ENCODE measurements at regions not wholly inside any gene's neighbourhood (a gene's known extent, or its start where the extent isn't known, plus 50 kb on each side); places are given as distances from the start of the nearest gene placed in this dataset.

GRCh38 chr2:81542119-81542518 is 1237.6 kb upstream of the LRRTM1 start:
- no peak overlapping the region for H3K4me3 ChIP-seq (replicated peaks in 1 of 2; ENCODE audit: low read depth in 2 of 2, low read length in 2 of 2)
- no peak for TF ChIP-seq CTCF (IDR thresholded peaks at IDR 0.05; ENCODE audit: low read depth, low read length)
- no peak for DNase-seq (ENCODE audit: low read depth in 2 of 2)

GRCh38 chr2:81529944-81530343 is 1225.4 kb upstream of the LRRTM1 start:
- H3K4me3 ChIP-seq (replicated peaks in 1 of 2; ENCODE audit: low read depth in 2 of 2, low read length in 2 of 2), result no peak overlapping the region
- DNase-seq (ENCODE audit: low read depth in 2 of 2), result no peak
- TF ChIP-seq CTCF (IDR thresholded peaks at IDR 0.05; ENCODE audit: low read depth, low read length), result no peak

GRCh38 chr2:81528852-81529480 is 1224.4 kb upstream of the LRRTM1 start:
- no peak for DNase-seq (ENCODE audit: low read depth in 2 of 2)
- H3K4me3 ChIP-seq (replicated peaks in 1 of 2; ENCODE audit: low read depth in 2 of 2, low read length in 2 of 2), result no peak overlapping the region
- no peak for TF ChIP-seq CTCF (IDR thresholded peaks at IDR 0.05; ENCODE audit: low read depth, low read length)

GRCh38 chr2:81523344-81523743 is 1218.8 kb upstream of the LRRTM1 start:
- no peak for TF ChIP-seq CTCF (IDR thresholded peaks at IDR 0.05; ENCODE audit: low read depth, low read length)
- H3K4me3 ChIP-seq (replicated peaks in 1 of 2; ENCODE audit: low read depth in 2 of 2, low read length in 2 of 2), result no peak overlapping the region
- no peak for DNase-seq (ENCODE audit: low read depth in 2 of 2)

GRCh38 chr2:81513328-81513727 is 1208.8 kb upstream of the LRRTM1 start:
- TF ChIP-seq CTCF (IDR thresholded peaks at IDR 0.05; ENCODE audit: low read depth, low read length), result no peak
- DNase-seq (ENCODE audit: low read depth in 2 of 2), result no peak
- H3K4me3 ChIP-seq (replicated peaks in 1 of 2; ENCODE audit: low read depth in 2 of 2, low read length in 2 of 2), result no peak overlapping the region

GRCh38 chr2:81505586-81505985 is 1201.0 kb upstream of the LRRTM1 start:
- DNase-seq (ENCODE audit: low read depth in 2 of 2), result no peak
- no peak for TF ChIP-seq CTCF (IDR thresholded peaks at IDR 0.05; ENCODE audit: low read depth, low read length)
- H3K4me3 ChIP-seq (replicated peaks in 1 of 2; ENCODE audit: low read depth in 2 of 2, low read length in 2 of 2), result no peak overlapping the region

- no peak overlapping the region for H3K4me3 ChIP-seq (replicated peaks in 1 of 2; ENCODE audit: low read depth in 2 of 2, low read length in 2 of 2)
- TF ChIP-seq CTCF (IDR thresholded peaks at IDR 0.05; ENCODE audit: low read depth, low read length), result no peak
- no peak for DNase-seq (ENCODE audit: low read depth in 2 of 2)
Measured at GRCh38 chr2:81495556-81495955, 1191.0 kb upstream of the LRRTM1 start.
